Testis (tissue), 2 donors: ENCODE measurements at regions not wholly inside any gene's neighbourhood (a gene's known extent, or its start where the extent isn't known, plus 50 kb on each side); places are given as distances from the start of the nearest gene placed in this dataset.

Experiments used
- DNase-seq: peaks from one replicate; pipeline ENCODE4 v3.0.0-alpha.2; 2019
- H3K27ac ChIP-seq, 2 donors: fragments of 200-600 bp; sonication (generic); one replicate each; pipeline ENCODE4 v1.5.1; 2019
- H3K27me3 ChIP-seq: fragments of 200-600 bp; sonication (generic); one replicate; pipeline ENCODE4 v1.5.1; 2019
- H3K36me3 ChIP-seq: fragments of 200-600 bp; sonication (generic); one replicate; pipeline ENCODE4 v1.5.1; 2017; ENCODE audit warnings: low read depth; ENCODE audit errors: missing control alignments
- H3K4me1 ChIP-seq: fragments of 200-600 bp; sonication (generic); one replicate; pipeline ENCODE4 v1.5.1; 2019
- H3K4me3 ChIP-seq, 2 donors: fragments of 200-600 bp; sonication (generic); one replicate each; pipeline ENCODE4 v1.5.1; 2017 to 2019
- H3K9me3 ChIP-seq: fragments of 200-600 bp; sonication (generic); one replicate; pipeline ENCODE4 v1.5.1; 2017
- POLR2A ChIP-seq: fragments of 450-650 bp; IDR thresholded peaks from one replicate; pipeline ENCODE4 v1.6.1; 2017; ENCODE audit warnings: antibody characterized with exemption, mild to moderate bottlenecking, moderate library complexity
- WGBS, 2 donors: methylation state at CpG; one replicate each; pipeline ENCODE4 v1.1.5; 2018; 5-methylcytosine and 5-hydroxymethylcytosine counted together
- intact Hi-C: fragments of 100-400 bp; cut with DNase I; formaldehyde crosslinking; loops from one replicate; pipeline ENCODE4 v1.15.1; 2023; ENCODE audit warnings: low total_unique reads
- TF ChIP-seq, protein P1 (sequence below), 3 experiments: fragments of 450-650 bp in 2 of 3; fragments of 200-600 bp in 1 of 3; sonication (generic) in 1 of 3; IDR thresholded peaks; one replicate each; pipeline ENCODE4 v1.5.1; 2016 to 2019; ENCODE audit warnings: antibody characterized with exemption in 3 of 3, mild to moderate bottlenecking in 2 of 3, moderate library complexity in 1 of 3

DNA sequence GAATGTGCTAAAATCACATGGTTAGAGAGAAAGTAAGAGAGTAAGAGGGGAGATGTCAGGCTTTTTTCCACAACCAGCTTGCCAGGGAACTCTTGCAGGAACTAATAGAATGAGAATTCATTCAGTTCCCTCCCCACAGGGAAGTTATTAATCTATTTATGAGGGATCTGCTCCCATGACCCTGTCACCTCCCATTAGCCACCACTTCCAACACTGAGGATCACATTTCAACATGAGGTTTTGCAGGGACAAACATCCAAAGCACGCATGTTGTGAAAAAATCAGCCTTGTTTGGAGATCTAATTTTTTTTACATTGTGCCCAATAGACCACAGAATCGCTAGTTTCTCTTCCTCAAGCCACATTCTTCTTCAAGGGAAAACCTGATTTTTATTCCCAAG lies 904.0 kb downstream of the TBL1XR1 start:
- no peak for DNase-seq
- WGBS, 2 donors, result 70 to 72% methylated on average over 2 of the region's 2 CpGs
- no peak for TF ChIP-seq POLR2A
- TF ChIP-seq, protein P1, sequence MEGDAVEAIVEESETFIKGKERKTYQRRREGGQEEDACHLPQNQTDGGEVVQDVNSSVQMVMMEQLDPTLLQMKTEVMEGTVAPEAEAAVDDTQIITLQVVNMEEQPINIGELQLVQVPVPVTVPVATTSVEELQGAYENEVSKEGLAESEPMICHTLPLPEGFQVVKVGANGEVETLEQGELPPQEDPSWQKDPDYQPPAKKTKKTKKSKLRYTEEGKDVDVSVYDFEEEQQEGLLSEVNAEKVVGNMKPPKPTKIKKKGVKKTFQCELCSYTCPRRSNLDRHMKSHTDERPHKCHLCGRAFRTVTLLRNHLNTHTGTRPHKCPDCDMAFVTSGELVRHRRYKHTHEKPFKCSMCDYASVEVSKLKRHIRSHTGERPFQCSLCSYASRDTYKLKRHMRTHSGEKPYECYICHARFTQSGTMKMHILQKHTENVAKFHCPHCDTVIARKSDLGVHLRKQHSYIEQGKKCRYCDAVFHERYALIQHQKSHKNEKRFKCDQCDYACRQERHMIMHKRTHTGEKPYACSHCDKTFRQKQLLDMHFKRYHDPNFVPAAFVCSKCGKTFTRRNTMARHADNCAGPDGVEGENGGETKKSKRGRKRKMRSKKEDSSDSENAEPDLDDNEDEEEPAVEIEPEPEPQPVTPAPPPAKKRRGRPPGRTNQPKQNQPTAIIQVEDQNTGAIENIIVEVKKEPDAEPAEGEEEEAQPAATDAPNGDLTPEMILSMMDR (IDR thresholded peaks at IDR 0.05), result no peak
- Histone ChIP-seq H3K4me3 (no peak overlapping the region), H3K4me1 (no peaks in the 10 kb centered on the region), H3K36me3 (no peaks in the 10 kb centered on the region), H3K27me3 (no peaks in the 10 kb centered on the region), H3K27ac (peak overlapping the region in 1 of 2 donors; percentile 3), H3K9me3 (no peaks in the 10 kb centered on the region)
- intact Hi-C loops, result no loop called here

DNA sequence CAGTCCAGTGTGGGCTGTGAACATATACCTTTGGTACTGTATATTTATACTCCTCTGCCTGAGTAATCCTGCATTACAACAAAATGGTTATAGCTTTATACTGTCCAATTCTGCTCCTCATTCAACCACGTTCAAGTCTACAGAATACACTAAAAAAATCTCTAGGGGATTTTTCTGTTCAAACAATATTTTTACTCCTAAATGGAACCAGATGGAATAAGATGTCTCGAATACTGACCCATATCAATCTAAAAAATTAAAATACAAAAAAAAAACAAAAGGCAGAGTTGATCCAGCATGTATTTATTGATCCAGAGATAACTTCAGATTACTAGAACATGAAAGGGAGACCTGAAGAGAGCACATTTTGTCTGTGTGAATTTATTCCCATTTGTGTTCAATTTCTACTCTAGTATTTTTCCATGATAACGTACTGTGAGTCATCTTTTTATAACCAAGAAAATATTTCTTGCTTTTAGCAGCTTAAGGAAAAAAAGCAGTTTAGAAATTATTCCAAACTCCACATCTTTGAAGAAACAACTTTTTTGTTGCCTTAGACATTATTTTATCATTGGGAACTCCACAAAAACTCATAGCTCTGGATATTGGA lies 910.7 kb downstream of the TBL1XR1 start:
- Histone ChIP-seq H3K27me3 (no peaks in the 10 kb centered on the region), H3K4me3 (no peak overlapping the region), H3K36me3 (no peaks in the 10 kb centered on the region), H3K9me3 (no peaks in the 10 kb centered on the region), H3K4me1 (no peaks in the 10 kb centered on the region), H3K27ac (no peak overlapping the region)
- intact Hi-C loops, result no loop called here
- no peak for DNase-seq
- no peak for TF ChIP-seq POLR2A
- TF ChIP-seq, protein P1 (IDR thresholded peaks at IDR 0.05), result no peak
- WGBS, 2 donors, result 45 to 46% methylated on average over 3 of the region's 3 CpGs

DNA sequence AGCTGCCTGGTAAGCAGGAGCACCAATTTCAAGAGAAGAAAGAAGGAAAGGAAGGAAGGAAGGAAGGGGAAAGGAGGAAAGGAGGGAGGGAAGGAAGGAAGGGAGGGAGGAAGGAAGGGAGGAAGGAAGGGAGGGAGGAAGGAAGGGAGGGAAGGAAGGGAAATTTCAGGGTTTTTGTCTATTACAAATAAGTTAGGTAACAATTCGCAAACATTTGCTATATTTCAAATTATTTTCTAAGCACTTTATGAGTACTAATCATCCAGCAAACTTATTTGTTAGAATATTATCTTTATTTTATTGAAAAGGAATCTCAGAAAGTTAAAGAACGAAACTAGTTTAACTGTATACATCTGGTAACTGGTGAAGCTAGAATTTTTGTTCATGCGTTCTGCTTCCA lies 921.7 kb downstream of the TBL1XR1 start:
- DNase-seq, result no peak
- WGBS, 2 donors, result 70 to 76% methylated on average over 3 of the region's 3 CpGs
- no peaks in the 10 kb centered on the region for H3K36me3 ChIP-seq

DNA sequence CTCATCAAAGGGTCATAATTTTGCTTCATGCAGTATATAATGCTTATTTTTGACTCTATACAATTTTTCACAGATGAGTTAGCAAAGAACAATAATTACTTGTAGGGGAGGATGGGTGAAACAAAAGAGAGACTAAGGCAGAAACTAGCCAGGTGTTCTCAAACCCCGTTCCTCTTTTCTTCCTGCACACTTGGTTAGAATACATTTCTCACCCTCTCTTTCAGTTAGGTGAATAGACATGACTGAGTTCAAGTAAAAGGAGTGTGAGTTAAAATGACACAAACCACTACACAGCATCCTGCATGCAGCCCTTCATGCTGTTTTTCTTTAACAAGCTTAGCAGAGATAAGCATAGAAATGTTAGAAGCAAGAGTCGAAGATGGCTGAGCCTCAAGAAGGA lies 922.2 kb downstream of the TBL1XR1 start:
- H3K4me3 ChIP-seq, result no peak overlapping the region
- intact Hi-C loops, result no loop called here
- H3K9me3 ChIP-seq, result no peaks in the 10 kb centered on the region
- H3K27ac ChIP-seq, result no peak overlapping the region
- DNase-seq, result no peak
- H3K4me1 ChIP-seq, result no peaks in the 10 kb centered on the region
- no peaks in the 10 kb centered on the region for H3K36me3 ChIP-seq
- WGBS, 2 donors, result 65 to 77% methylated on average over 2 of the region's 2 CpGs
- TF ChIP-seq POLR2A, result no peak
- TF ChIP-seq, protein P1 (IDR thresholded peaks at IDR 0.05), result no peak
- no peaks in the 10 kb centered on the region for H3K27me3 ChIP-seq

More for the DNA sequence above, 921.7 kb downstream of the TBL1XR1 start:
- no peak for TF ChIP-seq POLR2A
- TF ChIP-seq, protein P1 (IDR thresholded peaks at IDR 0.05), result no peak
- Histone ChIP-seq H3K27ac (peak overlapping the region in 1 of 2 donors; percentile 23), H3K9me3 (no peaks in the 10 kb centered on the region), H3K27me3 (no peaks in the 10 kb centered on the region), H3K4me3 (no peak overlapping the region), H3K4me1 (no peaks in the 10 kb centered on the region)
- intact Hi-C loops, result no loop called here

DNA sequence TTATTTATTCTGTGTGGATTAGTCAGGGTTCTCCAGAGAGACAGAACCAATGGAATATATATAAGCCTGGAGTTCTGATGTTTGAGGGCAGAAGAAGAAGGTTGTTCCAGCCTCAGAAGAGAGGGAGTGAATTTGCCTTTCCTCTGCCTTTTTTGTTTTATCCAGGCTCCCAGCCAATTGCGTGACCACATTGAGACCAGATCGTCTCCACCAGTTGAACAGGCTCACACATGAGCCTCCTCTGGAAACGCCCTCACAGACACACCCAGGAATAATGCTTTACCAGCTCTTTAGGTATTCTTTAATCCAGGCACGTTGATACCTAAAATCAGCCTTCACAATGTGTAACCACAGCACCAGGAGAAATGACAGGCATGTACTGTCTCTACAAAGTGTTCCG lies 923.1 kb downstream of the TBL1XR1 start:
- TF ChIP-seq, protein P1 (IDR thresholded peaks at IDR 0.05), result no peak
- no peak for TF ChIP-seq POLR2A
- H3K4me1 ChIP-seq, result no peaks in the 10 kb centered on the region
- no peak overlapping the region for H3K4me3 ChIP-seq
- H3K27ac ChIP-seq, result no peak overlapping the region
- DNase-seq, result no peak
- H3K9me3 ChIP-seq, result no peaks in the 10 kb centered on the region
- H3K36me3 ChIP-seq, result no peaks in the 10 kb centered on the region
- no peaks in the 10 kb centered on the region for H3K27me3 ChIP-seq
- WGBS, 2 donors, result 70 to 74% methylated on average over 5 of the region's 5 CpGs
- intact Hi-C loops, result no loop called here
